Keratinocyte (primary cell): ENCODE measurements at regions not wholly inside any gene's neighbourhood (a gene's known extent, or its start where the extent isn't known, plus 50 kb on each side); places are given as distances from the start of the nearest gene placed in this dataset.

ENCODE experiments used
- DNase-seq: peaks from one replicate; pipeline ENCODE4 v3.0.0-alpha.2; 2011; ENCODE audit warnings: low read depth, missing footprints, low spot score
- FAIRE-seq: peaks from 2 replicates; lab custom pipeline; 2011; peaks lifted over from hg19 to GRCh38; lab: Jason Lieb, UNC
- H2AFZ ChIP-seq: 2 replicates; pipeline ENCODE4 v1.6.0; 2012; ENCODE audit warnings: low read length, control low read depth, inconsistent platforms; ENCODE audit not compliant: control insufficient read depth
- H3K27ac ChIP-seq: 2 replicates; pipeline ENCODE4 v1.5.1; 2011; ENCODE audit warnings: low read length; ENCODE audit not compliant: control insufficient read depth, insufficient read depth
- H3K27me3 ChIP-seq: 3 replicates; pipeline ENCODE4 v1.6.0; 2011; ENCODE audit warnings: low read length; ENCODE audit not compliant: control insufficient read depth, insufficient read depth; ENCODE audit errors: extremely low read depth
- H3K36me3 ChIP-seq, 2 experiments: 2 replicates in 1 of 2; 3 replicates in 1 of 2; pipeline ENCODE4 v1.5.1; 2011; ENCODE audit warnings: low read length in 2 of 2, mild to moderate bottlenecking in 1 of 2; ENCODE audit not compliant: control insufficient read depth in 2 of 2, insufficient read depth in 2 of 2; ENCODE audit errors: extremely low read depth in 1 of 2
- H3K4me1 ChIP-seq: 3 replicates; pipeline ENCODE4 v1.5.1; 2011; ENCODE audit warnings: low read length; ENCODE audit not compliant: control insufficient read depth, insufficient read depth; ENCODE audit errors: extremely low read depth
- H3K4me2 ChIP-seq: 3 replicates; pipeline ENCODE4 v1.6.0; 2011; ENCODE audit warnings: low read depth, low read length; ENCODE audit not compliant: control insufficient read depth, insufficient read depth; ENCODE audit errors: extremely low read depth
- H3K4me3 ChIP-seq, 3 experiments: fragments of 200-600 bp in 1 of 3; sonication (generic) in 1 of 3; 2 replicates in 2 of 3; 3 replicates in 1 of 3; pipeline ENCODE4 v1.5.1; 2011 to 2016; ENCODE audit warnings: low read length in 3 of 3, mild to moderate bottlenecking in 3 of 3, control low read depth in 2 of 3, inconsistent platforms in 1 of 3, low read depth in 1 of 3, mixed read lengths in 1 of 3, mixed run types in 1 of 3, moderate library complexity in 1 of 3; ENCODE audit not compliant: control insufficient read depth in 2 of 3, insufficient read depth in 2 of 3; ENCODE audit errors: extremely low read depth in 1 of 3
- H3K79me2 ChIP-seq: 2 replicates; pipeline ENCODE4 v1.6.0; 2012; ENCODE audit warnings: low read length; ENCODE audit not compliant: control insufficient read depth, insufficient read depth
- H3K9ac ChIP-seq: 3 replicates; pipeline ENCODE4 v1.6.0; 2011; ENCODE audit warnings: low read length; ENCODE audit not compliant: control insufficient read depth, insufficient read depth; ENCODE audit errors: extremely low read depth
- H3K9me1 ChIP-seq: 3 replicates; pipeline ENCODE4 v1.6.0; 2011; ENCODE audit warnings: low read length; ENCODE audit not compliant: control insufficient read depth, insufficient read depth; ENCODE audit errors: extremely low read depth
- H3K9me3 ChIP-seq: 2 replicates; pipeline ENCODE4 v1.5.1; 2012; ENCODE audit warnings: low read depth, low read length; ENCODE audit not compliant: control insufficient read depth
- H4K20me1 ChIP-seq: 3 replicates; pipeline ENCODE4 v1.6.0; 2011; ENCODE audit warnings: low read length; ENCODE audit not compliant: control insufficient read depth, insufficient read depth; ENCODE audit errors: extremely low read depth
- EZH2 ChIP-seq: IDR thresholded peaks from one replicate; pipeline ENCODE4 v1.6.1; 2012; ENCODE audit warnings: inconsistent platforms, mild to moderate bottlenecking, low read length, moderate library complexity
- dilution Hi-C: fragments of 300-500 bp; cut with MboI; formaldehyde crosslinking; loops from one replicate; pipeline ENCODE4 v1.7.0; 2020; ENCODE audit warnings: low sequenced_read_pairs; ENCODE audit not compliant: extremely low pct_ligation_motif_present
- TF ChIP-seq, protein P1 (sequence below), 3 experiments: IDR thresholded peaks in 1 of 3; conservative IDR thresholded peaks in 1 of 3; optimal IDR thresholded peaks in 1 of 3; 2 replicates in 2 of 3; 3 replicates in 1 of 3; pipeline versions ENCODE3 to v1.5.1; 2011; ENCODE audit warnings: low read length in 3 of 3, mild to moderate bottlenecking in 3 of 3, moderate library complexity in 2 of 3, control low read depth in 1 of 3, inconsistent platforms in 1 of 3; ENCODE audit not compliant: insufficient read depth in 2 of 3; ENCODE audit errors: extremely low read depth in 1 of 3

DNA sequence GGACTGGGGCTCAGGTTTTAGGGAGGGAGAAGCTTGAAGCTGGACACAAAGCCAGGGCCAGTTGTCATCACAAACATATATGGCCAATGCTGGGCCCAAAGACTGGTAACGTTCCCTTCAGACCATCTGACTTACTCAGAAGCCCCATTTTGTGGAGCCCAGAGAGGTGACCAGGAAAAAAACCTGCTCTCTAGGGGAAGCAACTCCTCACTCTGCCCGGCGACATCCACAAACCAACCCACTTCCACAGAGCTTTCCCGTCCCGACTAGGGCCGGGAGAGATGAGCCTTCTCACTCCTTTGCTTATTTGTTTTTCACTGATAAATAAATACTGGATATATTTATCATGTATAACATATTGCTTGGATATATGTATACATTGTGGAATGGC, 180.9 kb upstream of the RTL1 start:
- H3K4me2 ChIP-seq = no peak overlapping the region
- DNase-seq (no peak), FAIRE-seq (no peak)
- no peak overlapping the region for H3K9ac ChIP-seq
- H3K27me3 ChIP-seq = peaks cover 16% of the 10 kb centered on the region
- H2AFZ ChIP-seq = no peak overlapping the region
- H4K20me1 ChIP-seq = no peaks in the 10 kb centered on the region
- no peaks in the 10 kb centered on the region for H3K79me2 ChIP-seq
- no peaks in the 10 kb centered on the region for H3K9me1 ChIP-seq
- no peak overlapping the region for H3K27ac ChIP-seq
- H3K36me3 ChIP-seq = no peaks in the 10 kb centered on the region
- no peak for TF ChIP-seq EZH2
- TF ChIP-seq, protein P1, sequence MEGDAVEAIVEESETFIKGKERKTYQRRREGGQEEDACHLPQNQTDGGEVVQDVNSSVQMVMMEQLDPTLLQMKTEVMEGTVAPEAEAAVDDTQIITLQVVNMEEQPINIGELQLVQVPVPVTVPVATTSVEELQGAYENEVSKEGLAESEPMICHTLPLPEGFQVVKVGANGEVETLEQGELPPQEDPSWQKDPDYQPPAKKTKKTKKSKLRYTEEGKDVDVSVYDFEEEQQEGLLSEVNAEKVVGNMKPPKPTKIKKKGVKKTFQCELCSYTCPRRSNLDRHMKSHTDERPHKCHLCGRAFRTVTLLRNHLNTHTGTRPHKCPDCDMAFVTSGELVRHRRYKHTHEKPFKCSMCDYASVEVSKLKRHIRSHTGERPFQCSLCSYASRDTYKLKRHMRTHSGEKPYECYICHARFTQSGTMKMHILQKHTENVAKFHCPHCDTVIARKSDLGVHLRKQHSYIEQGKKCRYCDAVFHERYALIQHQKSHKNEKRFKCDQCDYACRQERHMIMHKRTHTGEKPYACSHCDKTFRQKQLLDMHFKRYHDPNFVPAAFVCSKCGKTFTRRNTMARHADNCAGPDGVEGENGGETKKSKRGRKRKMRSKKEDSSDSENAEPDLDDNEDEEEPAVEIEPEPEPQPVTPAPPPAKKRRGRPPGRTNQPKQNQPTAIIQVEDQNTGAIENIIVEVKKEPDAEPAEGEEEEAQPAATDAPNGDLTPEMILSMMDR (optimal IDR thresholded peaks at IDR 0.05 in 1 of 3, IDR thresholded peaks at IDR 0.05 in 1 of 3, conservative IDR thresholded peaks at IDR 0.05 in 1 of 3; ENCODE audit: extremely low read depth in 1 of 3, insufficient read depth in 2 of 3, low read length in 3 of 3) = no peak
- H3K9me3 ChIP-seq = no peaks in the 10 kb centered on the region
- H3K4me1 ChIP-seq = no peaks in the 10 kb centered on the region
- no peak overlapping the region for H3K4me3 ChIP-seq
- dilution Hi-C loops = no loop called here

DNA sequence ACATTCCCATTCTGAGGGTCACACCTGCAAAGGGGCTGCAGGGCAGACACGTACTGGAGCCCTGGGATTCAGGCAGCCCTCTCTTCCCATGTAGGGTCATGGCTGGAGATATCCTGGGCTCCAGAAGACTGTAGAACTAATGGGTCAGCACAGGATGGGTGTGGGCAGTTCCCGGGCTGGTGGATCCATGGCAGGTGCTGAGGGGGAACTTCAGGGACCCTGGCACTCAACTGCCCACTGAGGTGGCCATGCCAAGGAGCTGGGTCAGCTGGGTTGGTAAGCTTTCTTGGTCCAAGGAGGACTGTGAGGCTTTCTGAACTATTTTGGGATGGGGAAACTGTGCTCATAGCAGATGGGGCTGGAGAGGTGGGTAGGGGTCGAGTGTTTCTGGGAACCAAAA, 183.4 kb upstream of the RTL1 start:
- dilution Hi-C loops = no loop called here

More for the DNA sequence above, 183.4 kb upstream of the RTL1 start:
- Histone ChIP-seq H3K9ac (no peak overlapping the region), H3K4me3 (no peak overlapping the region), H3K4me1 (no peaks in the 10 kb centered on the region), H3K4me2 (no peak overlapping the region), H3K9me1 (no peaks in the 10 kb centered on the region), H3K79me2 (no peaks in the 10 kb centered on the region), H4K20me1 (no peaks in the 10 kb centered on the region), H3K27me3 (peaks cover 14% of the 10 kb centered on the region), H3K36me3 (no peaks in the 10 kb centered on the region), H2AFZ (no peak overlapping the region), H3K27ac (no peak overlapping the region), H3K9me3 (no peaks in the 10 kb centered on the region)
- no peak for FAIRE-seq
- no peak for TF ChIP-seq EZH2
- TF ChIP-seq, protein P1 (optimal IDR thresholded peaks at IDR 0.05 in 1 of 3, IDR thresholded peaks at IDR 0.05 in 1 of 3, conservative IDR thresholded peaks at IDR 0.05 in 1 of 3; ENCODE audit: extremely low read depth in 1 of 3, insufficient read depth in 2 of 3, low read length in 3 of 3) = no peak
- no peak for DNase-seq
